ENCODE measurements at regions not wholly inside any gene's neighbourhood (a gene's known extent, or its start where the extent isn't known, plus 50 kb on each side); places are given as distances from the start of the nearest gene placed in this dataset.
"Not testable (repeated sequence)": the region's sequence is repeated elsewhere in the genome, so short reads cannot be mapped to it uniquely, and the experiment has no call there.

DNA sequence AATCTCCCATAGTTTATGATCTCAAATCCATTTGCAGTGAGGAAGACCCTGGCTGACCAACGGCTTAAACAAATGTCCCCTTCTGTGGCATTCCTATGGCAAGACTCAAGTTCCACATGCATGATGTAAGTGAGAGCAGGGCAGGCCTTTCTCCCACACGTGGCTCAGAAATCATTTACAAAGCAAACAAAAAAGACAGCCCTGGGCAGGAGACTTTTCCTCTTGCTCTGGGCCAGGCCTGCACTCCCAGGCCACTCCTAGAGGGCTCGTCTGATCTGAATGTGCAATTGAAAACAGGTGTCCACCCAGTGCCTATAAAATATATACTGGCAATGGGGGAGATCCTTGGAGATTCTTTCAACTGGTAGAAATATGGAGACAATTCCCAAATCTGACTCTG is 123.1 kb downstream of the DMRT2 start:
- H3K36me3 ChIP-seq = no peaks in the 10 kb centered on the region
- ATAC-seq = no peak
- no peak for DNase-seq
- in situ Hi-C loops (cut with MboI; ENCODE audit: low sequenced_read_pairs in 4 of 4) (no loop called here), intact Hi-C loops (cut with DNase I; ENCODE audit: low total_unique reads) (no loop called here)
- no peaks in the 10 kb centered on the region for H3K4me1 ChIP-seq
- no peak overlapping the region for H3K4me3 ChIP-seq
- TF ChIP-seq CTCF (IDR thresholded peaks at IDR 0.05 in 4 of 5, conservative IDR thresholded peaks at IDR 0.05 in 1 of 5) = no peak
- TF ChIP-seq POLR2A (IDR thresholded peaks at IDR 0.05) = no peak
- no peaks in the 10 kb centered on the region for H3K9me3 ChIP-seq
- no peak overlapping the region for H3K27ac ChIP-seq
- no peaks in the 10 kb centered on the region for H3K27me3 ChIP-seq

DNA sequence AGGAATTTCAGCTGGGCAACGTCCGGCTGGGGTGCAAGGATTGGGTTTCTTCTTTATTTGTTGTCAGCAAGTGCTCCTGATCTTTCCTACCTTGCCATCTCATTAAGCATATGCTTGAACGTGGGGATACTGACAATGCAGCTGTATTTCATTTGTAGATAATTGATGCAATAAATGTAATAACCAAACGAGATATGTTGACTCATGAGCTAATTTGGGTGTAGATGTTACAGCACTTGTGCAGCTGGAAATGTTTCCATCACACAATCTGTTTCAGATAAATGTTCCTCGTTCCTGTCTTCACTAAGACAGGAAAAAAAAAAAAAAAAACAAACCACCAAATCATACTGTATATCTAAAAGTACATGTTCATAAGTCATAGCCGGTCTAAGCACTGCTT is 123.8 kb downstream of the DMRT2 start:
- DNase-seq (no peak), ATAC-seq (no peak)
- in situ Hi-C loops (cut with MboI; ENCODE audit: low sequenced_read_pairs in 4 of 4) = no loop called here
- no peaks in the 10 kb centered on the region for H3K36me3 ChIP-seq
- no peak overlapping the region for H3K27ac ChIP-seq
- no peaks in the 10 kb centered on the region for H3K27me3 ChIP-seq
- TF ChIP-seq CTCF (IDR thresholded peaks at IDR 0.05 in 4 of 5, conservative IDR thresholded peaks at IDR 0.05 in 1 of 5) = no peak
- TF ChIP-seq POLR2A (IDR thresholded peaks at IDR 0.05) = no peak
- H3K4me3 ChIP-seq = no peak overlapping the region
- H3K9me3 ChIP-seq = no peaks in the 10 kb centered on the region
- H3K4me1 ChIP-seq = no peaks in the 10 kb centered on the region
- intact Hi-C loops (cut with DNase I; ENCODE audit: low total_unique reads) = no loop called here

DNA sequence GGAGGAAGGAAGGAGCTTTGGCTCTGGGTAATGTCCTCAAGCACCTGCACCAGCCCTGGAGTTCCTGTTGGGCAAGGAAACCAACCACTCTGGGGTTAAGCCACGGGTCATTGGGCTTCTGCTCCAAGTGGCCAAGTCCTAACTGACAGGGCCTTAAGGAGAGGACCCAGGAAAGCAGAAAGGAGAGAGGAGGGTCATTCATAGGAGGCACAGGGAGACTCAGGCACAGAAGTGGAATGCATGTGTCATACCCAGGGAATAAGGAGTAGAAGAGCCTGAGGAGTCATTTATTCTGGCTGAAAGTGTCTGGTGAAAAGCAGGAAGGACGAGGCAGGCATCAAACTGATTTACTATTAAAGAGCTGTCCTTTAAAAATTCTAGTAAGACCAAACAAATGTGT is 129.2 kb downstream of the DMRT2 start:
- intact Hi-C loops (cut with DNase I; ENCODE audit: low total_unique reads) (no loop called here), in situ Hi-C loops (cut with MboI; ENCODE audit: low sequenced_read_pairs in 4 of 4) (no loop called here)
- no peaks in the 10 kb centered on the region for H3K27me3 ChIP-seq
- DNase-seq = no peak
- TF ChIP-seq POLR2A (IDR thresholded peaks at IDR 0.05) (no peak), CTCF (IDR thresholded peaks at IDR 0.05 in 4 of 5, conservative IDR thresholded peaks at IDR 0.05 in 1 of 5) (no peak)
- H3K27ac ChIP-seq = no peak overlapping the region
- no peak for ATAC-seq
- no peaks in the 10 kb centered on the region for H3K4me1 ChIP-seq
- H3K9me3 ChIP-seq = no peaks in the 10 kb centered on the region
- H3K4me3 ChIP-seq = no peak overlapping the region
- H3K36me3 ChIP-seq = no peaks in the 10 kb centered on the region

DNA sequence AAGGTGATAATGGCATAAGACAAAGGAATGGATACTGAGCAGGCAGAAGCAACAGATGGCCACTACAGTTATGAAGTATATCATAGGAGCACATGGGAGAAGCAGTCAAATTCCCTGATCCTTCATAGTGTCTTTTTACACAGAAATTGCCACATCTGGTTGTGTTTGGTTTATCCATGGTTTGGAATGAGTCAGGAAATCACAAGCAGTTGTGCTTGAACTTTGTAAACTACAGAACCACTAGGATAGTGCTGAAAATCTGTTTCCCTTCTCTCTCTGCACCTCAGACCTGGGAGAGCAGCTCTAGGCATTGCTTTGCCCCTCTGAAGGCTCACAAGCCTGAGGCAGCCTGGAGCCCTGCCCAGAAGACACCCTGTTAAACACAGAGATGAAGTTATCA is 134.0 kb downstream of the DMRT2 start:
- no peaks in the 10 kb centered on the region for H3K36me3 ChIP-seq
- H3K9me3 ChIP-seq = no peaks in the 10 kb centered on the region
- H3K4me1 ChIP-seq = no peaks in the 10 kb centered on the region
- in situ Hi-C loops (cut with MboI; ENCODE audit: low sequenced_read_pairs in 4 of 4) (no loop called here), intact Hi-C loops (cut with DNase I; ENCODE audit: low total_unique reads) (no loop called here)
- H3K4me3 ChIP-seq = no peak overlapping the region
- no peak for TF ChIP-seq CTCF (IDR thresholded peaks at IDR 0.05 in 4 of 5, conservative IDR thresholded peaks at IDR 0.05 in 1 of 5)
- TF ChIP-seq POLR2A (IDR thresholded peaks at IDR 0.05) = no peak
- no peaks in the 10 kb centered on the region for H3K27me3 ChIP-seq
- no peak overlapping the region for H3K27ac ChIP-seq
- ATAC-seq (no peak), DNase-seq (no peak)

- H3K27ac ChIP-seq; H3K27me3 ChIP-seq; H3K4me3 ChIP-seq; DNase-seq; ATAC-seq; in situ Hi-C loops (cut with MboI; ENCODE audit: low sequenced_read_pairs in 4 of 4); H3K9me3 ChIP-seq; H3K4me1 ChIP-seq; intact Hi-C loops (cut with DNase I; ENCODE audit: low total_unique reads); H3K36me3 ChIP-seq: not testable (repeated sequence)
Observed at GRCh38 chr9:1187137-1187536, 137.0 kb downstream of the DMRT2 start.

DNA sequence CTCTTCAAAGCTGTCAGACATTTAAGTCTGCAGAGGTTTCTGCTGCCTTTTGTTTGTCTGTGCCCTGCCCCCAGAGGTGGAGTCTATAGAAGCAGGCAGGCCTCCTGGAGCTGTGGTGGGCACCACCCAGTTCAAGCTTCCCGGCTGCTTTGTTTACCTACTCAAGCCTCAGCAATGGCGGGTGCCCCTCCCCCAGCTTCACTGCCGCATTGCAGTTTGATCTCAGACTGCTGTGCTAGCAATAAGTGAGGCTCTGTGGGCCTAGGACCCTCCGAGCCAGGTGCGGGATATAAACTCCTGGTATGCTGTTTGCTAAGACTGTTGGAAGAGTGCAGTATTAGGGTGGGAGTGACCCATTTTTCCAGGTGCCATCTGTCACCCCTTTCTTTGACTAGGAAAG is 145.5 kb downstream of the DMRT2 start:
- H3K4me3 ChIP-seq; H3K27ac ChIP-seq; H3K9me3 ChIP-seq; H3K36me3 ChIP-seq; H3K4me1 ChIP-seq; H3K27me3 ChIP-seq; DNase-seq; in situ Hi-C loops (cut with MboI; ENCODE audit: low sequenced_read_pairs in 4 of 4); ATAC-seq; intact Hi-C loops (cut with DNase I; ENCODE audit: low total_unique reads): not testable (repeated sequence)
